ENCODE measurements at regions not wholly inside any gene's neighbourhood (a gene's known extent, or its start where the extent isn't known, plus 50 kb on each side); places are given as distances from the start of the nearest gene placed in this dataset.
"Not testable (repeated sequence)": the region's sequence is repeated elsewhere in the genome, so short reads cannot be mapped to it uniquely, and the experiment has no call there.

DNA sequence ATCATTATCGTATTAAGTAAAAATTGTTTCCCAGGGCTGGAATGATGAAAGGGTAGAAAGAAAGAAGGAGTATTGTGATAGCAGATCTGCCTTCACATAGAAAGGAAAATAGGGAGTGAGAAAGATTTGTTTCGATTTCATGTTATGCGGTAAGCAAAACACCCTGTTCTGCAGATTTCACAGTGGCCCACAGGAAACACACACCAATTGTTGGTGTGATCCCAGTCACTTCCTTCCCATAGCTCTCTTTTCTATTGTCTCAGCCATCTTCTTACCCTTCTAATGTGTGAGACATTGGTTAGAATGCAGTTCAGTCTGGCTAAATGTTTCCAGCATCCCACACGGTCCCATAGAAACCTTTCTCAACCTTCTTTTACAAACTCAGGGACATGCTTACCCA is 2709.8 kb downstream of the PCDH7 start:
- DNase-seq = no peak

DNA sequence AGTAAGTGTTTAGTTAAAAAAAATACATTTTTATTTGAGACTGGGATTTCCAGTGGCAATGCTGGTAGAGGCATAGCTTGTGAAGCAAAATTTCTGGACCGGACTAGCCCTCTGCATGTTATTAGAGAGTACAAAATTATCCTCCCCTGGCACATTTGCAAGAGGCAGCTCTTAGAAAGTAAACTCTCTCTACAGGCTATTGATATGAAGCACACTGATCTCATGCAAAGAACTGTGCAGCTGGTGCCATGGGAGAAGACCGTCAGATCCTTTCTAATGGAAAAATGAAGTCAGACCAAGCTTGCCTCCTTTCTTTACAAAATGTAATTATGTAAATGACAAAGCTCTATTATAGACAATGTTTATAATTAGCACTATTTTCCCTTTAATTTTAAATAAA is 2717.2 kb downstream of the PCDH7 start:
- no peak for DNase-seq

DNA sequence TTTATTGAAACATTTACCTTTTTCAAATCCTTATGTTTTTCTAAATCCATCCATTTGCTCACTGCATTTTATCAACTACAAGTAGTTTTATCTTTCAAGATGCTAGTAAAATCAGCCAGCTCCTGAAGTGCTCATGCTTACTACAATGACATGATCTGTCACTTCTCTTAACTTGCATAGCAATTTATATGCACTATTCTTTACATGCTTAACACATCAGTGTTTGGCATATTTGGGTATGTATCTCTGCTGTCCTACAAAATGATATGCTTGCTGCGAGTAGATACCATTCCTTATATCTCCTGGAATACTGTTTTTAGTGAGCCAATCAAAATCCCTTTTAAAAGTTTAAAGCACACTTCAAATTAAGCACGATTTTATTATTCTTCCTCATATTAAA is 2726.8 kb downstream of the PCDH7 start:
- no peak for DNase-seq

DNA sequence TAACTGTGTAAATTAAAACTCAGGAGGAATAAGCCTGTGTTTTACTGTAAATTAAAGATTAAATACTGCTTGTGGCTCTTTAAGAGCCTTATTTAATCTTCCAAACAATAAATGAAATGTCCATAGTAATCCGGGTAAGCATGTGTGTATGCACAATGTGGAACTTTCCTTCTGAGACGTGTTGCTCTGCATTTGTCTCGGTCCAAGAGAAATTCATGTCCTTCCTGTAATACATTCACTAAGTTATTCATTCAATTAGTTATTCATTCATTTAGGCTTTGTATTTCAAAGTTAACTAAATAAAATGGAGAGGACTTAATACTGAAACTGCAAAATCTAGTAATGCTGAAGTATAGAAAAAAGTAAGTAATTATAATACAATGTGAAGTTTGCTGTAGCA is 2728.8 kb downstream of the PCDH7 start:
- no peak for DNase-seq

DNA sequence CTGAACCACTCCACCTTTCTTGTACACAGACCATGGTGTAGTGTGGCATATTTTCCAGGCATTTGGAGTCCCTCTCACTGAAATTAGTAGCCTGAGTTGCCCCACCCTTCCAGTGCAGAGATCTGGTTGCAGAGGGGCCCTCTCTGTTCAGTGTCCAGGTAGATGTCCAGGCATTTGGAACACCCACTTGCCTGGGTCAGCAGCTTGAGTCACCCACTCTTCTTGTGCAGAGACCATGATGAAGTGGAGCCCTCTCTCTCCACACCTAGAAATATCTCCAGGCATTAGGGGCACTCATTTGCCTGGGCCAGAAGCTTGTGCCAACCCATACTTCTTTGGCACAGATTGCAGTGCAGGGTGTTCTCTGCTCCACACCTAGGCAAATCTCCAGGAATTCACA is 2733.3 kb downstream of the PCDH7 start:
- no peak for DNase-seq

- DNase-seq = no peak
Measured at GRCh38 chr4:33453916-33454315, 2733.7 kb downstream of the PCDH7 start.

DNA sequence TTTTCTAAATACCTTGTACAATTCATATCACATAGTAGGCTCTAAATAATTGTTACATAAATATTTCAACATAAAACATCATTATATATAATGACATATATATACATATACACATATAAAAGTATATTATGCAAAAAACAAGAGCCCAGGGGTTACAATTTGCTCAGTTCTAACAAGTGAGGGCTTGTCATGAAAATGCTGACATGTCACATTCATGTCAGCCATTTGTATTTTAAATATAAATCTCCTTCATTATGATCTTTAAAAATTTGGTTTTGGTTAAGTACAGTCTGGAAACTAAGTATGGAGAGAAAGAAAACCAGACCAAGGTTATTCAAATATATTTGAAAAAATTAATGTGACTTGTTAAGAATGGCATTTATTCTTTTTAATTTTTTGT is 2745.4 kb downstream of the PCDH7 start:
- DNase-seq = no peak

GRCh38 chr4:33467291-33467690 is 2747.1 kb downstream of the PCDH7 start:
- no peak for DNase-seq

DNA sequence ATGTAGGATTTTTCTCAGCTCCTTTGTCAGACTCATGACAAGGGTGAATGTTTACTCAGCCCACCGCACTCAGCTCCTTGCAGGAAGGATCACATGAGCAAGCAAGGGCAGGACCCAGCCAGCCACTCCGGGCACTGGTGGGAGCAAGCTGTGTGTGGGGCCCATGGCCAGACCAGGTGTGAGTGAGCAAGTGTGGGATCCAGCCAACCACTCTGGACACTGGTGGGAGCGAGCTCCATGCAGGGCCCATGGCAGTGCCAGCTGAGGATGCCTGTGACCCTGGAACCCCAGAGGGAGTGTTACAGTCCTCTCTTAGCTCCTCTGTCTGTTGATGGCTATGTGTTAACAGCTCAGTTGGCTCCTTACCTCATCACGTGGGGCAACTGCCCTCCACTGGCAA is 2750.6 kb downstream of the PCDH7 start:
- no peak for DNase-seq

GRCh38 chr4:33477715-33478114 is 2757.5 kb downstream of the PCDH7 start:
- no peak for DNase-seq

- DNase-seq = no peak
Measured at GRCh38 chr4:33482773-33483172, 2761.5 kb downstream of the ARAP2 start.

DNA sequence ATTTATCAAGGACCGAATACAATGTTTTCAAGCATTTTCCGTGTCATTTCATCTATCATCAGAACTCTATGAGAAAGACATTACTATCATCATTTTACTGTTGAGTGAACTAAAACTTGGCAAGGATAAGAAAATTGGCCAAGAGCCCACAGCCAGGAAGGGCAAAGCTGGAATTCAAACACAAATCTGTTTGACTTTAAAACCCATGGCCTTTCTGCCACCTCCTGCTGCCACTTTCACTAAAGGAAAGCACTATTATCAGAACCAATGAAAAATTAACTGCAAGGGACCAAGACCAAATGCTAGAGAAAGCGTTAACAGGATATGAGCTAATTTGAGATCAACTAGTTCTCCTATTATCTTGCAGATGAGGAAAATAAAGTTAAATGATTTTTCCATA is 2759.2 kb downstream of the ARAP2 start:
- no peak for DNase-seq

DNA sequence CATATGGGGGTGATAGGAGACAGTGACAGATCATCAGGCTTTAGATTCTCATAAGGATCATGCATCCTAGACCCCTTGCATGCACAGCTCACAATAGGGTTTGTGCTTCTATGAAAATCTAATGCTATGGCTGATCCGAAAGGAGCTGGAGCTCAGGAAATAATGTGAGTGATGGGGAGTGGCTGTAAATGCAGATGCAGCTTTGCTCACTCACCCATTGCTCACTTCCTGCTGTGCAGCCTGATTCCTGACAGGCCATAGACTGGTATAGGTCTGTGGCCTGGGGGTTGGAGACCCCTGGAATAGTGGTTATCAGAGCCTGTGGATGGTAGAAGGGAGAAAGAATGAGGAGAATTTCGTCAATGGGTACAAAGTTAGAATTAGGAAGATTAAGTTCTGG is 2751.1 kb downstream of the ARAP2 start:
- DNase-seq = no peak

GRCh38 chr4:33494150-33494549 is 2750.2 kb downstream of the ARAP2 start:
- DNase-seq = no peak

DNA sequence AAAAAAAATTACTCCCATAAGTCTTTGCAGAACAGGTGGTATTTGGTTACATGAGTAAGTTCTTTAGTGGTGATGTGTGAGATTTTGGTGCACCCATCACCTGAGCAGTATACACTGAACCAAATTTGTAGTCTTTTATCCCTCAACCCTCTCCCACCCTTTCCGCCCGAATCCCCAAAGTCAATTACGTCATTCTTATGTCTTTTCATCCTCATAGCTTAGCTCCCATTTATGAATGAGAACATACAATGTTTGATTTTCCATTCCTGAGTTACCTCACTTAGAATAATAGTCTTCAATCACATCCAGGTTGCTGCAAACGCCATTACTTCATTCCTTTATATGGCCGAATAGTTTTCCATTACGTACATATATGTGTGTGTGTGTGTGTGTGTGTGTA is 2742.7 kb downstream of the ARAP2 start:
- not testable (repeated sequence) for DNase-seq

- DNase-seq = no peak
Measured at GRCh38 chr4:33512397-33512796, 2731.9 kb downstream of the ARAP2 start.

DNA sequence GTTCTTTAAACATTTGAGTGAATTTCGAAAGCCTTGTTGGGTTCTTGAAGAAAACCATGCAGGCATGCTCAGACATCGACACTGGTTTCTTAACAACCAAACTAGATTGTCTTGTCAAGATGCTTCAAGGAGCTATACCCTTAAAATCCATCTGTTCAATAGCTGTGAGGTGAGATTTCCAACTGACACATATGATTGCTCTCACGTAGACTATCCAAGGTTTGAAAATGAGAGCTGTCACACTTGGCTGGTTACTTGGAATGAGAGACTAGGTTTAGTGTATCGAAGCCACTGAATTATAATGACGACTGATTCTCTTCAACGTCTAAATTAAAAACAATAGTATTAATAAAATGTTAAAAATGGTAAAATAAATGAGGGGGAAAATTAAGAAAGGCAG is 2725.5 kb downstream of the ARAP2 start:
- no peak for DNase-seq

GRCh38 chr4:33532821-33533220 is 2711.5 kb downstream of the ARAP2 start:
- no peak for DNase-seq

- no peak for DNase-seq
Measured at GRCh38 chr4:33536898-33537297, 2707.4 kb downstream of the ARAP2 start.

- DNase-seq = no peak
Measured at GRCh38 chr4:33537527-33537926, 2706.8 kb downstream of the ARAP2 start.

DNA sequence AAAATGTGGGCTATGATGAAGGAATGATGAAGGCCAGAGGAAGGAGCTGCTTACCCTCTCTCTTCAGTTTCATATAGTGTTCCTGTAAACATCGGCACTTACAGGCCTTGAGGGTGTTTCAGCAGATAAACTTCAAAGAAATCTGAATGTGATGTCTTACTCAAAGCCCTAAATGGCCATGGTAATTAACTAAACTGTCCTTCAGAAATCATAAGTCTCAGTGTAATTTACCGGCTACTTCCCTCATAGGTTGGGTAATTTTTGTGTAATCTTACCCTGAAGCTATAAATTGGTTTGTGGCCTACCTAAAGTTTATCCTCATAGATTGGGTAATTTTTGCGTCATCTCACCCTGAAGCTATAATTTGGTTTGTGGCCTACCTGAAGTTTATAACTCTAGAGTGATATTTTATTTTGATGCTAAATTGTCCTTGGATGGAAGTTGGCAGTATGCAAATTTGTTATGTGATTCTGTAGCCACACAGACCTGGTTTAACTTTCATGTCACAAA is 2700.3 kb downstream of the ARAP2 start:
- DNase-seq = no peak

- DNase-seq = no peak
Measured at GRCh38 chr4:33551244-33551643, 2693.1 kb downstream of the ARAP2 start.

DNA sequence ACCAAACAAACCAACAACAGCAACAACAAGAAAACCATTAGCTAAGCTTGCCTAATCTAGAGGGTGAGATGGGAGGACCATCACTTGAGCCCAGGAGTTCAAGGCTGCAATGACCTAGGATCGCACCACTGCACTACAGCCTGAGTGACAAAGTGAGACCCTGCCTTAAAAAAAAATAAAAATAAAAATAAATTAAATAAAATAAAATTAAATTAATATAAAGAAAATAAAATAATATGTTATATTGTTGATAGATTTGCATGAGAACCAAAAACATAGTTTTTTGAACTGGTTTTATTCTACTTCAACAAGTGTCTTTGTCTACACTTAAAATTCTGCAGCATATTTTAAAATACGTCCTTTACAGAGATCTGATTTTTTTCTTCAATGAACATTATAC is 2683.1 kb downstream of the ARAP2 start:
- no peak for DNase-seq

DNA sequence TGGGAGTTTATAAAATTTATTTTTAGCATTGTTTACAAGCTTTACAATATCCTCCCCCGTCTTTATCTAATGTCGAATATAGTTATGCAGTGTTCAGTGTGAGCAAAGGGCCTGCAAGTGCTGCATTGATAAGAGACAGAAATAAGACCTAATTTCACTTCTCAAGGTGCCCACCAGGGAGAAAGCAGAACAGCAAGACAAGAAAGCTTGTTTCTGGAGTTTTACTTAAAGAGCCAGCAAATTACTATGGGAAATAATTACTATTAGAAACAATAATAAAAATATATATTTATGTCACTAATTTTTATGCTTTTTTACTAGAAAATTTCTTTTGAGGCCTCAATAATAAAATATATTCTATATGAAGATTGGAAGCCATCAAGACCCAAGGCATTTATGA is 2677.7 kb downstream of the ARAP2 start:
- DNase-seq = no peak

DNA sequence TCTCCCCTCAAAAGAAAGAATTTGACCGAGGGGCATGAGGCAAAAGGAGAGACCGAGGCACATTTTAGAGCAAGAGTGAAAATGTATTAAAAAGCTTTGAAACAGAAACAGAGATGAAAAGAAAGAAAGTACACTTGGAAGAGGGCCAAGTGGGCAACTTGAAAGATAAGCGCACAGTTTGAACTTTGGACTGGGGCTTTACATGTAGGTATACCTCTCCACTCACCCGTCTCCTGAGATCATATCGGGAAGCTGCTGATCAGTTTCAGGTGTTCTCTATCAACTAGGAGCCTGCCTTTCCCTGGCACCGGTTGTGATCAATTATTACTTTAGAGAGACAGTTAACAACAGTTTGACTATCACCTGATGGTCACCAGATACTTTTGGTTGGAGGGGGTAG is 2666.5 kb downstream of the ARAP2 start:
- DNase-seq = no peak

GRCh38 chr4:33579951-33580350 is 2664.4 kb downstream of the ARAP2 start:
- no peak for DNase-seq

Data from right forelimb (tissue), 1 donor.